Psoas muscle (tissue), 7 donors: ENCODE measurements at regions not wholly inside any gene's neighbourhood (a gene's known extent, or its start where the extent isn't known, plus 50 kb on each side); places are given as distances from the start of the nearest gene placed in this dataset.

Experiments
- ATAC-seq, 4 donors: fragments of 200-7000 bp; cut with Tn5 transposase; one replicate each; pipeline ENCODE4 v1.9.1; 2020; ENCODE audit warnings: moderate library complexity in 3 of 4, mild to moderate bottlenecking in 2 of 4
- DNase-seq, 2 donors: peaks; one replicate each; pipeline ENCODE4 v3.0.0-alpha.2; 2020
- H3K27ac ChIP-seq: fragments of 200-600 bp; one replicate; pipeline ENCODE4 v1.8.0; 2022
- H3K27me3 ChIP-seq, 3 donors: fragments of 200-600 bp in 1 of 3; one replicate each; pipeline versions ENCODE4 v1.6.1 to v1.8.0; 2013 to 2022; ENCODE audit warnings: low read length in 2 of 3, mild to moderate bottlenecking in 2 of 3, moderate library complexity in 1 of 3; ENCODE audit not compliant: insufficient read depth in 3 of 3
- H3K36me3 ChIP-seq, 2 donors: fragments of 200-600 bp in 1 of 2; one replicate each; pipeline versions ENCODE4 v1.6.1 to v1.8.0; 2013 to 2022; ENCODE audit warnings: low read depth in 1 of 2, mild to moderate bottlenecking in 1 of 2, moderate library complexity in 1 of 2; ENCODE audit not compliant: insufficient read depth in 1 of 2
- H3K4me1 ChIP-seq: fragments of 200-600 bp; one replicate; pipeline ENCODE4 v1.8.0; 2022
- H3K4me3 ChIP-seq: fragments of 200-600 bp; one replicate; pipeline ENCODE4 v1.8.0; 2022; ENCODE audit warnings: mild to moderate bottlenecking
- H3K9me3 ChIP-seq: fragments of 200-600 bp; one replicate; pipeline ENCODE4 v1.8.0; 2022
- WGBS, 3 donors: extraction: QIAGEN DNeasy Blood & Tissue Kit; methylation state at CpG; one replicate each; pipeline versions ENCODE4 v1.1.6 to v1.1.7; 2013; 5-methylcytosine and 5-hydroxymethylcytosine counted together
- intact Hi-C, 2 donors: fragments of 100-400 bp; cut with DNase I; formaldehyde crosslinking; loops; one replicate each; pipeline versions ENCODE4 v1.11.0 to v1.14.2; 2022
- TF ChIP-seq, protein P1 (sequence below): fragments of 200-600 bp; IDR thresholded peaks from one replicate; pipeline ENCODE4 v1.8.0; 2022; ENCODE audit warnings: antibody characterized with exemption
- donor health status: healthy with polysubstance abuse.
- donor health status: DM: no; HTN: no; CAD: no; lungs with moderate emphysema.
- donor health status: Bipolar disorder and iron deficiency.
- donor health status: healthy.
- donor health status: DM: yes; HTN: yes; CAD: no.
- donor health status: DM: no; HTN: no; CAD: no.
- donor health status: DM: yes; HTN: yes; CAD: no.

DNA sequence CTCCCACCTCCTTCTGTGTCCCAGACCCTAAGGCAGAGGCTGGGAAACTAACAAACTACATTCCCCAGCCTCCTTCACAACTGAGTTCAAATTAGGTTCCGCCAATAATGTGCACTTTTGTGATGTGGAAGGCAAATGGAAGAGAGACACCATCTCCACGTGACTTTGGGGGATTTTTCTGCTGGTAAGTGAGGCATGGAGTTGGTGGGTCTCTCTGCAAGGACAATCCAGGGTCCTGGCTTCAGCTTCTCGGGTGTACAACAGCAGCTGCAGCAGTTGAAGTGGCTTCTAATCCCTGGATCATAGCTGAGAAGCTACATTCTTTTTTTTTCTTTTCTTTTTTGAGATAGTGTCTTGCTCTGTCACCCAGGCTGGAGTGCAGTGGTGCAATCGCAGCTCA, 58.9 kb upstream of the GATA2 start:
- H3K27ac ChIP-seq = no peak overlapping the region
- 44 to 47% (median 45%) methylated on average over 4 of the region's 4 CpGs for WGBS, 3 donors
- H3K27me3 ChIP-seq = peaks cover 0 to 43% (median 10%) of the 10 kb centered on the region in 3 donors
- H3K9me3 ChIP-seq = no peaks in the 10 kb centered on the region
- H3K4me1 ChIP-seq = peaks cover 4% of the 10 kb centered on the region
- H3K36me3 ChIP-seq = no peaks in the 10 kb centered on the region
- TF ChIP-seq, protein P1, sequence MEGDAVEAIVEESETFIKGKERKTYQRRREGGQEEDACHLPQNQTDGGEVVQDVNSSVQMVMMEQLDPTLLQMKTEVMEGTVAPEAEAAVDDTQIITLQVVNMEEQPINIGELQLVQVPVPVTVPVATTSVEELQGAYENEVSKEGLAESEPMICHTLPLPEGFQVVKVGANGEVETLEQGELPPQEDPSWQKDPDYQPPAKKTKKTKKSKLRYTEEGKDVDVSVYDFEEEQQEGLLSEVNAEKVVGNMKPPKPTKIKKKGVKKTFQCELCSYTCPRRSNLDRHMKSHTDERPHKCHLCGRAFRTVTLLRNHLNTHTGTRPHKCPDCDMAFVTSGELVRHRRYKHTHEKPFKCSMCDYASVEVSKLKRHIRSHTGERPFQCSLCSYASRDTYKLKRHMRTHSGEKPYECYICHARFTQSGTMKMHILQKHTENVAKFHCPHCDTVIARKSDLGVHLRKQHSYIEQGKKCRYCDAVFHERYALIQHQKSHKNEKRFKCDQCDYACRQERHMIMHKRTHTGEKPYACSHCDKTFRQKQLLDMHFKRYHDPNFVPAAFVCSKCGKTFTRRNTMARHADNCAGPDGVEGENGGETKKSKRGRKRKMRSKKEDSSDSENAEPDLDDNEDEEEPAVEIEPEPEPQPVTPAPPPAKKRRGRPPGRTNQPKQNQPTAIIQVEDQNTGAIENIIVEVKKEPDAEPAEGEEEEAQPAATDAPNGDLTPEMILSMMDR = no peak
- DNase-seq (no peak), ATAC-seq (no peak)
- intact Hi-C loops = no loop called here
- no peak overlapping the region for H3K4me3 ChIP-seq

DNA sequence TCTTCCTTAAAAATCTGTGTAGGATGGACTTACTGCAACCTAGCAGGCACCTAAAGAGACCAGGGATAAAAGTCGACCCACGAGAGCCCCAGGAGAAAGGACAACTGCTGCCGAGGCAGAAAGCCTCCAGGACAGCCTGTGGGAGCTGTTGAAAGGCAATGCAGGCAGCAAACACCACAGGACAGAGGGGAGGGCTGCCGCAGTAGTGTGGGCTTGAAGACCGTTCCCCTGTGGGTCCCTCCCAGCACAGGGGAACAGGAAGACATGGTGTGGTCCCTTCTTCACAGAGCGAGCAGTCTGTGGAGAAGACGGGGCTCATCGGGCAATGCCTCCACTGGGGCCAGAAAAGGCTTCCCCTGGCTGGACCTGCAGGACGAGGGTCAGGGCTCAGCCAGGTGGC, 58.5 kb upstream of the GATA2 start:
- ATAC-seq = no peak
- intact Hi-C loops = no loop called here
- 50 to 68% (median 67%) methylated on average over 8 to 9 of the region's 9 CpGs for WGBS, 3 donors

DNA sequence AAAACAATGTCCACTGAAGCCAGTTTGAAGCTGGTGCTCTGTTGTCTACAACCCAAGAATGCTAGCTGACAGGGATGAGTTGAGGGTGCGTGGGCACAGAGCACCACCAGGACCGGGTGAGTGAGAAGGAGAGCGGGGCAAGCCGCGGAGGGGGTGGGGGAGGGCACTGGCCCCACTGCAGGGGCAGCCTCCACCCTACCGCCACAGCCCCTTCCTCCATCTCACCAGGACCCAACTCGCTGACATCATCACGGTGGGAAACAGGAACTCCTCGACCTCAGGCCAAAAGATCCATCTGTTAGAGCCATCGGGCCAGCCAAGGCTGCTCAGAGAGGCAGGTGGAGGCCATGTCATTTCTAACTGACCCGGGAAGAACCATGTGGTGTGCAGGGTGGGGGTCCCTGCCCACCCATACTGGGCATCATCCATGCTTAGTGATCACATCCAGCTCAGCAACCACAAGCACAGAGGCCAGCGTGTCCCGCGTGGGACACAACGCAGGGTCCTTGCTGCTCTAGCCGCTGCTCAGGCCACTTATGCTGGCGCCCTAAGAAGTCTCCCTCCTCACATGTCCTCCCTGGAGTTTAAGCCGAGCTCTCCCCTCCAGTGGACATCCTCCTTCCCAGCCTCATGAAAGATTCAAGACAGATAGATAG, 57.6 kb upstream of the GATA2 start:
- TF ChIP-seq, protein P1 = no peak
- ATAC-seq = peak in 1 of 4 donors; percentile 41
- no peak for DNase-seq
- no peaks in the 10 kb centered on the region for H3K36me3 ChIP-seq
- no peaks in the 10 kb centered on the region for H3K9me3 ChIP-seq
- no peaks in the 10 kb centered on the region for H3K4me1 ChIP-seq
- no peak overlapping the region for H3K27ac ChIP-seq
- intact Hi-C loops = no loop called here
- H3K27me3 ChIP-seq = peaks cover 0 to 31% (median 8%) of the 10 kb centered on the region in 3 donors
- no peak overlapping the region for H3K4me3 ChIP-seq
- WGBS, 3 donors = 68 to 73% (median 73%) methylated on average over 18 of the region's 18 CpGs

More for the DNA sequence above, 58.5 kb upstream of the GATA2 start:
- H3K4me3 ChIP-seq = no peak overlapping the region
- peaks cover 0 to 39% (median 10%) of the 10 kb centered on the region in 3 donors for H3K27me3 ChIP-seq
- peaks cover 4% of the 10 kb centered on the region for H3K4me1 ChIP-seq
- no peaks in the 10 kb centered on the region for H3K36me3 ChIP-seq
- no peak overlapping the region for H3K27ac ChIP-seq
- DNase-seq = no peak
- no peaks in the 10 kb centered on the region for H3K9me3 ChIP-seq
- TF ChIP-seq, protein P1 = no peak

DNA sequence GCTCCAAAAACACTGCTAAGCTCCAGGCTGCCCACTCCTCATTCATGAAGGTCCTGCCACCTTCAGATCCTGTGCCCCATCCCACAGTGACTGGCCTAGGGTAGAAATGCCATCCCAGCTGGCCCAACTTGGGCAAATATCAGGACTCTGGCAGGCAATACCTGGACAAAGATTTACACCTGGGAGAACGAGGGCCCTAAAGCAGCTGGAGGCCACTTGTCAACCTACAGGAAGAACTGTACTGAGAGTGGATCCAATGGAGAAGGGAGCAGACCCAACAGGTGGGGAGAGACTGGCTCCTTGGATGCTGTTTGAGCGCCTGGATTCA, 57.1 kb upstream of the GATA2 start:
- WGBS, 3 donors = 83 to 92% (median 89%) methylated on average over 2 of the region's 2 CpGs

More for the DNA sequence above, 57.1 kb upstream of the GATA2 start:
- no peaks in the 10 kb centered on the region for H3K9me3 ChIP-seq
- intact Hi-C loops = no loop called here
- ATAC-seq (no peak), DNase-seq (no peak)
- no peak overlapping the region for H3K4me3 ChIP-seq
- peaks cover 0 to 29% (median 8%) of the 10 kb centered on the region in 3 donors for H3K27me3 ChIP-seq
- no peaks in the 10 kb centered on the region for H3K4me1 ChIP-seq
- TF ChIP-seq, protein P1 = no peak
- H3K36me3 ChIP-seq = no peaks in the 10 kb centered on the region
- no peak overlapping the region for H3K27ac ChIP-seq
